ENCODE measurements at regions not wholly inside any gene's neighbourhood (a gene's known extent, or its start where the extent isn't known, plus 50 kb on each side); places are given as distances from the start of the nearest gene placed in this dataset.

DNA sequence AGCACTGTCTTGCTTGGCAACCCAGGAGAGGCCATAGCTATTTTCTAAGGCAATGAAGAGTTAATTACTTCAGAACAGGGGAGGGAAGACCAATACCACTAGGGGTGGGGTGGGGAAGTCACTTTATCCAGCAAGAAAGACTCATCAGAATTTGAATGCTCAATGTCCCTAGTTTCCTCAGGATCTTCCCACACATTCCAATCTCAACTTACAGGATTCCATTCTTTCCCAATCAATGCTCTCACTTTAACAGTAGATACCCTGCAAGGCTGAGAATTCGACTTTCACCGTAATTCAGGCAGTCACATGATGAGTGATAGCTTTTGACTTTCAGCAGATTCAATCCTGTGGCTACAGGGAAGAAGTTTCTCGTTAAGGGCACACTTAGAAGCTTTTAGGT lies 526.6 kb upstream of the SEL1L start:
- Histone ChIP-seq H3K4me3 (ENCODE audit: severe bottlenecking) (no peak overlapping the region), H3K27me3 (ENCODE audit: insufficient read depth, poor library complexity, severe bottlenecking) (no peaks in the 10 kb centered on the region), H3K36me3 (ENCODE audit: low read depth) (no peaks in the 10 kb centered on the region), H3K9me3 (ENCODE audit: severe bottlenecking) (peaks cover 2% of the 10 kb centered on the region), H3K4me1 (ENCODE audit: insufficient read depth, poor library complexity, severe bottlenecking) (no peaks in the 10 kb centered on the region), H3K27ac (ENCODE audit: poor library complexity, severe bottlenecking) (no peak overlapping the region)
- DNase-seq (ENCODE audit: low spot score) (no peak), ATAC-seq (ENCODE audit: low read depth) (no peak)
- TF ChIP-seq, protein P1, sequence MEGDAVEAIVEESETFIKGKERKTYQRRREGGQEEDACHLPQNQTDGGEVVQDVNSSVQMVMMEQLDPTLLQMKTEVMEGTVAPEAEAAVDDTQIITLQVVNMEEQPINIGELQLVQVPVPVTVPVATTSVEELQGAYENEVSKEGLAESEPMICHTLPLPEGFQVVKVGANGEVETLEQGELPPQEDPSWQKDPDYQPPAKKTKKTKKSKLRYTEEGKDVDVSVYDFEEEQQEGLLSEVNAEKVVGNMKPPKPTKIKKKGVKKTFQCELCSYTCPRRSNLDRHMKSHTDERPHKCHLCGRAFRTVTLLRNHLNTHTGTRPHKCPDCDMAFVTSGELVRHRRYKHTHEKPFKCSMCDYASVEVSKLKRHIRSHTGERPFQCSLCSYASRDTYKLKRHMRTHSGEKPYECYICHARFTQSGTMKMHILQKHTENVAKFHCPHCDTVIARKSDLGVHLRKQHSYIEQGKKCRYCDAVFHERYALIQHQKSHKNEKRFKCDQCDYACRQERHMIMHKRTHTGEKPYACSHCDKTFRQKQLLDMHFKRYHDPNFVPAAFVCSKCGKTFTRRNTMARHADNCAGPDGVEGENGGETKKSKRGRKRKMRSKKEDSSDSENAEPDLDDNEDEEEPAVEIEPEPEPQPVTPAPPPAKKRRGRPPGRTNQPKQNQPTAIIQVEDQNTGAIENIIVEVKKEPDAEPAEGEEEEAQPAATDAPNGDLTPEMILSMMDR (IDR thresholded peaks at IDR 0.05; ENCODE audit: poor library complexity, severe bottlenecking), result no peak

DNA sequence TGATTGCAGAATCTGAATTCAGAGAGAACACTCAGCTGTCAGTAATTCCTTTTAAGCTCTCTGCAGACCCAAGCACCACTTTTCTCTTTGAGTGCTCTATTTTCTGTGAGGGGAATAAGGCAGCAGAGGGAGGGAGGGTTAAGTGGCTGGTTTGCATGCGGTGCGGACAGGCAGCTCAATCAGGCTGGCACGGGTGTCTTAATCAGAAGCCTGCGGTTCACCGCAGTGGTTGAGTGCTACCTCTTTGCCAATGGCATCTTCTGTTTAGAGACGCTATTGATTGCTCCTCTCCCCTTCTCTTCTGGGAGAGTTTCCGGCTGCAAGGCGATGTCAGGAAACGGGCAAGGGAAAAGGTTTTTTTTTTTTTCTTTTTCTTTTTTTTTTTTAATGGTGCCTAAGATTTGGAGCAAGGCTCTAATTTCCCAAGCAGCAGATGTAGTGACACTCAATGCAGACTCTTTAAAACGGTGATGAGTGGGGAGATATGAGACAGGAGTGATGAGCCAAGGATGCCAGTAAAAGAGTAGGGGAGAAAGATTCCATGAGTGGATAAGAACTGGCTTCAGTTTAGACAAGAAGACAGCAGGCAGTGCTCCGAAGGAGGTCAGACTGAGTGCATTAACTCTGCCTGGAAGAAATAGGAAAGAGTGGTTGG lies 533.7 kb upstream of the SEL1L start:
- no peak overlapping the region for H3K27ac ChIP-seq (ENCODE audit: poor library complexity, severe bottlenecking)
- no peak for DNase-seq (ENCODE audit: low spot score)
- H3K36me3 ChIP-seq (ENCODE audit: low read depth), result no peaks in the 10 kb centered on the region
- TF ChIP-seq, protein P1 (IDR thresholded peaks at IDR 0.05; ENCODE audit: poor library complexity, severe bottlenecking), result no peak
- H3K4me3 ChIP-seq (ENCODE audit: severe bottlenecking), result no peak overlapping the region
- no peaks in the 10 kb centered on the region for H3K4me1 ChIP-seq (ENCODE audit: insufficient read depth, poor library complexity, severe bottlenecking)
- H3K27me3 ChIP-seq (ENCODE audit: insufficient read depth, poor library complexity, severe bottlenecking), result no peaks in the 10 kb centered on the region
- ATAC-seq (ENCODE audit: low read depth), result no peak
- H3K9me3 ChIP-seq (ENCODE audit: severe bottlenecking), result peaks cover 3% of the 10 kb centered on the region

GRCh38 chr14:82070040-82070439 lies 536.4 kb upstream of the SEL1L start:
- ATAC-seq (ENCODE audit: low read depth) (no peak), DNase-seq (ENCODE audit: low spot score) (no peak)
- H3K27ac ChIP-seq (ENCODE audit: poor library complexity, severe bottlenecking), result no peak overlapping the region
- H3K4me1 ChIP-seq (ENCODE audit: insufficient read depth, poor library complexity, severe bottlenecking), result no peaks in the 10 kb centered on the region
- H3K36me3 ChIP-seq (ENCODE audit: low read depth), result no peaks in the 10 kb centered on the region
- H3K4me3 ChIP-seq (ENCODE audit: severe bottlenecking), result no peak overlapping the region
- TF ChIP-seq, protein P1 (IDR thresholded peaks at IDR 0.05; ENCODE audit: poor library complexity, severe bottlenecking), result no peak
- H3K9me3 ChIP-seq (ENCODE audit: severe bottlenecking), result peaks cover 3% of the 10 kb centered on the region
- H3K27me3 ChIP-seq (ENCODE audit: insufficient read depth, poor library complexity, severe bottlenecking), result no peaks in the 10 kb centered on the region

GRCh38 chr14:82070753-82071152 lies 537.1 kb upstream of the SEL1L start:
- TF ChIP-seq, protein P1 (IDR thresholded peaks at IDR 0.05; ENCODE audit: poor library complexity, severe bottlenecking), result no peak
- H3K4me1 ChIP-seq (ENCODE audit: insufficient read depth, poor library complexity, severe bottlenecking), result no peaks in the 10 kb centered on the region
- ATAC-seq (ENCODE audit: low read depth) (no peak), DNase-seq (ENCODE audit: low spot score) (no peak)
- H3K36me3 ChIP-seq (ENCODE audit: low read depth), result no peaks in the 10 kb centered on the region
- no peak overlapping the region for H3K4me3 ChIP-seq (ENCODE audit: severe bottlenecking)
- no peak overlapping the region for H3K27ac ChIP-seq (ENCODE audit: poor library complexity, severe bottlenecking)
- H3K9me3 ChIP-seq (ENCODE audit: severe bottlenecking), result peaks cover 3% of the 10 kb centered on the region
- no peaks in the 10 kb centered on the region for H3K27me3 ChIP-seq (ENCODE audit: insufficient read depth, poor library complexity, severe bottlenecking)

- no peaks in the 10 kb centered on the region for H3K36me3 ChIP-seq (ENCODE audit: low read depth)
- TF ChIP-seq, protein P1 (IDR thresholded peaks at IDR 0.05; ENCODE audit: poor library complexity, severe bottlenecking), result no peak
- ATAC-seq (ENCODE audit: low read depth), result no peak
- no peak overlapping the region for H3K4me3 ChIP-seq (ENCODE audit: severe bottlenecking)
- H3K27me3 ChIP-seq (ENCODE audit: insufficient read depth, poor library complexity, severe bottlenecking), result no peaks in the 10 kb centered on the region
- H3K27ac ChIP-seq (ENCODE audit: poor library complexity, severe bottlenecking), result no peak overlapping the region
- no peaks in the 10 kb centered on the region for H3K4me1 ChIP-seq (ENCODE audit: insufficient read depth, poor library complexity, severe bottlenecking)
- no peak for DNase-seq (ENCODE audit: low spot score)
- no peaks in the 10 kb centered on the region for H3K9me3 ChIP-seq (ENCODE audit: severe bottlenecking)
Observed at GRCh38 chr14:82073547-82073946, 539.9 kb upstream of the SEL1L start.

Measured in RWPE2 (cell line).